ENCODE measurements at regions not wholly inside any gene's neighbourhood (a gene's known extent, or its start where the extent isn't known, plus 50 kb on each side); places are given as distances from the start of the nearest gene placed in this dataset.
A peak's percentile ranks its signal among the peaks of the same experiment; 100 is the strongest.

- DNase-seq = no peak
Observed at GRCh38 chr11:90341986-90342385, 119.1 kb upstream of the CHORDC1 start.

DNA sequence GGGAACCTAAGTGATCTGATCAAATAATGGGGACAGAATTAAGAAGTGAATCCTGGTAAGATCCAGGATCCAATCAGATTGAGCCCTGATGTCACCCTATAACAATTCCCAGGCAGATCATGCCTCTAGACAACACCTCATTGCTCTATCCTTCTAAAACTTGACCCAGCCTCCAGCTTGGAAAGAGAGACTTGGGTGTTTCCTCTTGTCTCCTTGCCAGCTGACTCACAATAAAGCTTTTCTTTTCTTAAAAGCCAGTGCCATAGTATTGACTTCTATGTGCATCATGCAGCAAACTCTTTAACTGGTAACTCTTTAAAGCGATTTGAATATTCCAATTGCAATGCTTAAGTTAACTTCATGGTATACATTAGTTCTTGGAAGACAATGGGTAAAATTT lies 109.6 kb upstream of the CHORDC1 start:
- no peak for DNase-seq

DNA sequence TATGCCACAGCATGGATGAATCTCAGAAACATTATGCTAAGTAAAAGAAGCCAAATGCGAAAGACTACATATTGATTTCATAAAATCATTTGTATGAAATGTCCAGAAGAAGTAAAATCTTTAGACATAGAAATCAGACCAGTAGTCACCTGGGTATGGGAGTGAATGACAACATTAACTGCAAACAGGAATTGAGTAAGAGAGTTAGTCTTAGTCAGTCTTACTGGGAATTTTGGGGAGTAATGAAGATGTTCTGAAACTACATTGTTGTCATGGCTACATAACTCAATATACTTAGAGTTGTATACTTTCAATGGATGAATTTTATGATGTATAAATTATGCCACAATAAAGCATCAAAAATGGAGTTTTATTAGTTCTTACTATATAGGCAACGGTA lies 107.8 kb upstream of the CHORDC1 start:
- DNase-seq = no peak

- DNase-seq = no peak
Observed at GRCh38 chr11:90329043-90329442, 106.2 kb upstream of the CHORDC1 start.

- no peak for DNase-seq
Observed at GRCh38 chr11:90326647-90327046, 103.8 kb upstream of the CHORDC1 start.

- no peak for DNase-seq
Observed at GRCh38 chr11:90323289-90323688, 100.4 kb upstream of the CHORDC1 start.

GRCh38 chr11:90321018-90321417 lies 98.2 kb upstream of the CHORDC1 start:
- no peak for DNase-seq

- DNase-seq = no peak
Observed at GRCh38 chr11:90318651-90319050, 95.8 kb upstream of the CHORDC1 start.

- DNase-seq = no peak
Observed at GRCh38 chr11:90310210-90310609, 87.4 kb upstream of the CHORDC1 start.

DNA sequence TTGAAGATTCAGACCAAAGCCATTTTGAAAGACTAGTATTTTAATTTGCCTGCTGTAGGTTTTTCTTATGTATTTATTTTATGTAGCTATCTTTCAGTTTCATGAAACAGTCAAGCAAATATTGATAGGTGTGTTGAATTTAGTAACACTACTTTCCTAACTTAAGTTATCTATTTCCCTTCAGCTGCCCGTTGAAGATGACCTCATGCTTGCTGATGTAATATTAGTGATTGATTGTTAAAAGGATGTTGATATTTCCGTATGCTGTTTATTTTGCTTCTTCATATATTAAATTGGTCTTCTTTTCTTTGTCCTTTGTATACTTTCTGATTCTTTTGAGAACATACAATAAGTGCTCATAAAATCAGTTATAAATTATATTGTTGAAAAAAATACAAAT lies 86.8 kb upstream of the CHORDC1 start:
- no peak for DNase-seq

- DNase-seq = no peak
Observed at GRCh38 chr11:90294526-90294925, 71.7 kb upstream of the CHORDC1 start.

DNA sequence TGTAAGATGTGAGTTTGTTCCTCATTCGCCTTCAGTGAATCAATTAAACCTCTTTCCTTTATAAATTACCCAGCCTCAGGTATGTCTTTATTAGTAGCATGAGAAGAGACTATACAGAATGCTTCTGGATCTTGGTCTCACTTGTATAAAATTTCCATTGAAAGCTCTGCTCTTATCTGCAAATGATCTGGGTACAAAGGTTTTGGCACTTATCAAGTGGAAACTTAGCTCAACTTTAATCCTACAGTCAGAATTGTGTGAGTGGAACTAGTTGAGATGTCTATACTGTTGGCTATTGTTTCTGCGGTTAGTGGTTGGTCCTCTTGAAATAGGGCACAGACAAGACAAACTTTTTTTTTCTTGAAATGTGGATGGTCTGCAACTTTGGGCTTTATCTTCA lies 71.2 kb upstream of the CHORDC1 start:
- DNase-seq = no peak

DNA sequence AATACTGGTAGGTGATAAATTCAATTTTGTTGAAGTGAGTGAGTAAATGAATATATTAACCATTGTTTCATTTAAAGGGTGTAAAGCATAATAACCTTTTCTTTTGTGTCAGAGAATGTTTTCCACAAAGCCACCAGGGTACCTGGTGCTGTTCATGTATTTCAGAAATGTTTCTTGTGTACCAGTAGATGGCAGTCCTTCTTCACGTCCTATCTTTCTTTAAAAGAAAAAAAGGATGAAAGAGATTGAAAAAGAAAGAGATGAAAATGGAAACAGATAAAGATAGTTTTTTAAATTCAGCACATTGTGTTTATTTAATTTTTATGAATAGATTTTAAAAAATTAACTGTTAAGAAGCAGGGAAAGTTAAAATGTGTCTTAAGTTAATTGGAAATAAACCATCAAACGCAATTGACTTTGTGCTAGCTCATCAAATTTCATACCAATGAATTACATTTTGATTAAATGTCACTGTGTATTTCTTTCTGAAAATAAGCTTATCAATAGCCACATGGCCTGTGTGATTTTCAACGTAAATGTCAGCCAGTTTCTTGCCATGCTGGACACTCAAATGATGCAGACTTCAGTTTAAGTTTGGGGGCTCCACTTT lies 65.5 kb upstream of the CHORDC1 start:
- peak; percentile 53 for DNase-seq

GRCh38 chr11:90286640-90287039 lies 63.8 kb upstream of the CHORDC1 start:
- DNase-seq = no peak

- DNase-seq = no peak
Observed at GRCh38 chr11:90284171-90284570, 61.3 kb upstream of the CHORDC1 start.

- DNase-seq = peak; percentile 35
Observed at GRCh38 chr11:90282551-90283071, 59.8 kb upstream of the CHORDC1 start.

- DNase-seq = no peak
Observed at GRCh38 chr11:90274362-90274761, 51.5 kb upstream of the CHORDC1 start.
